SK-N-MC (cell line): ENCODE measurements at regions not wholly inside any gene's neighbourhood (a gene's known extent, or its start where the extent isn't known, plus 50 kb on each side); places are given as distances from the start of the nearest gene placed in this dataset.

Experiments used
- DNase-seq: peaks from one replicate; pipeline ENCODE4 v3.0.0-alpha.2; 2011; ENCODE audit warnings: low read depth, low spot score
- H3K27ac ChIP-seq: fragments of 200-600 bp; sonication (generic); 2 replicates; pipeline ENCODE4 v1.5.1; 2016; ENCODE audit warnings: mixed run types
- H3K36me3 ChIP-seq: fragments of 200-600 bp; sonication (generic); 2 replicates; pipeline ENCODE4 v1.6.1; 2017; ENCODE audit warnings: antibody characterized with exemption, low read length, mixed read lengths; ENCODE audit not compliant: insufficient read depth
- H3K4me3 ChIP-seq: fragments of 200-600 bp; sonication (generic); 2 replicates; pipeline ENCODE4 v1.5.1; 2016
- H3K9ac ChIP-seq: fragments of 200-600 bp; sonication (generic); 2 replicates; pipeline ENCODE4 v1.8.0; 2017; ENCODE audit warnings: mixed run types, mixed read lengths; ENCODE audit not compliant: insufficient read length
- H3K9me3 ChIP-seq: fragments of 200-600 bp; sonication (generic); 2 replicates; pipeline ENCODE4 v1.6.1; 2017; ENCODE audit warnings: low read depth, mild to moderate bottlenecking, antibody characterized with exemption, low read length, moderate library complexity, mixed read lengths
- EZH2 ChIP-seq: fragments of 200-600 bp; sonication (generic); IDR thresholded peaks from one replicate; pipeline ENCODE4 v1.6.1; 2017; ENCODE audit warnings: antibody characterized with exemption
- FOXP2 ChIP-seq: optimal IDR thresholded peaks from 2 replicates; pipeline ENCODE3; 2011; ENCODE audit warnings: mild to moderate bottlenecking, moderate library complexity; ENCODE audit not compliant: insufficient read depth; ENCODE audit errors: extremely low read length, control extremely low read depth
- POLR2AphosphoS5 ChIP-seq: IDR thresholded peaks from 2 replicates; pipeline ENCODE4 v1.6.1; 2012; ENCODE audit warnings: mild to moderate bottlenecking, low read depth, low read length, borderline replicate concordance

- no peaks in the 10 kb centered on the region for H3K9me3 ChIP-seq
- H3K9ac ChIP-seq: no peak overlapping the region
- H3K27ac ChIP-seq: no peak overlapping the region
- H3K4me3 ChIP-seq: no peak overlapping the region
- no peak for TF ChIP-seq FOXP2
- TF ChIP-seq EZH2: no peak
- no peak for TF ChIP-seq POLR2AphosphoS5
- no peaks in the 10 kb centered on the region for H3K36me3 ChIP-seq
- DNase-seq: no peak
These were observed 143.5 kb upstream of the MRPS30 start for GRCh38 chr5:44665101-44665701.

- no peak overlapping the region for H3K27ac ChIP-seq
These were observed 144.0 kb upstream of the MRPS30 start for GRCh38 chr5:44664711-44665100.

DNA sequence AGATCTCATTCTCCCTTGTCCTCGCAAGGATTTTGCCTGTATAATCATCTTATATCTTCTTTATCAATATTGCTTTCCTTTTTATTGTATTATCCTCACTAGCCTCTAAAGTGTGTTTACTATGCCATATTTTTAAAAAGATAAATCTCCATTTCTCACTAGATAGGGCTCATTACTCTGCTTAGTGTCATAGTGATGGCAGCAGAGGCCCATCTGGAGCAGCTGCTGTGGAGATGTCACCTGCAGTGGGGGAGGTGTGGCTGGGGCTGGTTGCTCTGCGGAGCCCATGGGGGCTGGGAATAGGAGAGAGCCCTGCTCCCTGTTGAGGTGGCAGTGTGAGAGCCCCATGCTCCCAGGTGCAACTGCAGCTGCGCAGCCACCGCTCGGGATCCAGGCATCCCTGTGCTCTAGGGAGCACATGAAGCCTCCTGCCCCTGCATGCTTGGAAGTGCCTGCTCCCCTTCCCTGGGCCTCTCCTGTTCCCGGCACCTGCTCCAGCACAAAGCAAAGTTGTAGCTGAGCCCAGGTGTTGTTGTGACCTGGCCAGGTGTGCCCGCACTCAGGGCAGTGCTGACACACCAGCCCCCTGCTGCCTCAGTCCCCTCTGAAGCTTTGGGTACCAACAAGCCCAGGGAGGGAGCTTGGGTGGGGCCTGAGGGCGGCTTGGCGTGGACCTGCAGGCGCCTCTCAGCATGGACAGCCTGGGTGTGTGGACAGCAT, 144.6 kb upstream of the MRPS30 start:
- Histone ChIP-seq H3K4me3 (no peak overlapping the region), H3K9me3 (no peaks in the 10 kb centered on the region), H3K9ac (no peak overlapping the region), H3K27ac (no peak overlapping the region), H3K36me3 (no peaks in the 10 kb centered on the region)
- TF ChIP-seq FOXP2: no peak
- TF ChIP-seq POLR2AphosphoS5: no peak
- TF ChIP-seq EZH2: no peak
- no peak for DNase-seq

More at GRCh38 chr5:44664711-44665100, 144.0 kb upstream of the MRPS30 start:
- no peak overlapping the region for H3K9ac ChIP-seq
- no peaks in the 10 kb centered on the region for H3K9me3 ChIP-seq
- H3K36me3 ChIP-seq: no peaks in the 10 kb centered on the region
- TF ChIP-seq FOXP2 (no peak), EZH2 (no peak), POLR2AphosphoS5 (no peak)
- DNase-seq: no peak
- no peak overlapping the region for H3K4me3 ChIP-seq

DNA sequence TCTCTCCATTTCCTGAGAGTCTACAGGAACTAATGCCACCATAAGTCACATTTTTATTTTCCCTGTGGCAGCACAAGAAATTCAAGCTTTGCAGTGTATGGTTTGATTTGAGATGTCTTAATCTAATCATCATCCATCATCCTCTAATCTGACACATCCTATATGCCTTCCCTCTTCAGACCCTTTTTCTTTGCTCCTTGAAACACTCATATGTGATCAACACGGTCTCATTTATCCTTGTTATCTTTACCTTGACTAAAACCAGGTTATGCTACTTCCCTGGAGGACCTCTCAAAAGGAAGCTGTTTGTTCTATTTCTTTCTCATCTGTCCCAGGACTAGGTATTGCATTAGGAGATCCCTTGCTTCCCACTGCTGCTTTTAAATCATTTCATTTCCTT, 146.9 kb upstream of the MRPS30 start:
- Histone ChIP-seq H3K9me3 (no peaks in the 10 kb centered on the region), H3K36me3 (no peaks in the 10 kb centered on the region), H3K4me3 (no peak overlapping the region), H3K27ac (no peak overlapping the region), H3K9ac (no peak overlapping the region)
- TF ChIP-seq EZH2 (no peak), POLR2AphosphoS5 (no peak), FOXP2 (no peak)
- DNase-seq: no peak

- TF ChIP-seq FOXP2: no peak
- H3K9me3 ChIP-seq: peaks cover 5% of the 10 kb centered on the region; the same call in 1 of the 2 replicates
- H3K36me3 ChIP-seq: no peaks in the 10 kb centered on the region
- no peak overlapping the region for H3K9ac ChIP-seq
- 0 out of 2 replicates have a peak overlapping the region, but pooled peaks have one; percentile 10 for H3K4me3 ChIP-seq
- DNase-seq: no peak
- H3K27ac ChIP-seq: no peak overlapping the region
These were observed 148.5 kb upstream of the MRPS30 start for GRCh38 chr5:44660251-44660650.

- TF ChIP-seq EZH2 (no peak), POLR2AphosphoS5 (no peak), FOXP2 (no peak)
- DNase-seq: no peak
- Histone ChIP-seq H3K4me3 (no peak overlapping the region), H3K27ac (0 out of 2 replicates have a peak overlapping the region, but pooled peaks have one; percentile 32), H3K9me3 (peaks cover 5% of the 10 kb centered on the region; the same call in 1 of the 2 replicates), H3K36me3 (no peaks in the 10 kb centered on the region), H3K9ac (no peak overlapping the region)
These were observed 149.4 kb upstream of the MRPS30 start for GRCh38 chr5:44659334-44659733.

DNA sequence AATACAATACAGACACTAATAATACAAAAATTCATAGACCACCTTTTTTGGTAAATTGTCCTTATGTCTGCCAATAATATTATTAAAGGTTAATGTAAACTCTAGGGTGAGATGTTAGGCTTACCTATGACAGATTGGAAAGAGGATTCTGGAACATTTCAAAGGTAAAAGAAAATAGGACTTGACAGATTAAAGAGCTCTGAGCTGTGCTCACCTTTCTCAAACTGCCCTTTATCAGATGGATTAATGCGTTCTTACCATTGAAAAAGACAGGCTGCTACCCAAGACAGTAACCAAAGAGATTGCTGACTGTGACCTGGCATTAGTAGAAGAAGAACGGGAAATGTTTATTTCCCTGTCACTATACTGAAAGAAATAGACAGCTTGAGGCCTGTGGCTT, 156.1 kb upstream of the MRPS30 start:
- peaks cover 5% of the 10 kb centered on the region; the same call in 1 of the 2 replicates for H3K9me3 ChIP-seq

DNA sequence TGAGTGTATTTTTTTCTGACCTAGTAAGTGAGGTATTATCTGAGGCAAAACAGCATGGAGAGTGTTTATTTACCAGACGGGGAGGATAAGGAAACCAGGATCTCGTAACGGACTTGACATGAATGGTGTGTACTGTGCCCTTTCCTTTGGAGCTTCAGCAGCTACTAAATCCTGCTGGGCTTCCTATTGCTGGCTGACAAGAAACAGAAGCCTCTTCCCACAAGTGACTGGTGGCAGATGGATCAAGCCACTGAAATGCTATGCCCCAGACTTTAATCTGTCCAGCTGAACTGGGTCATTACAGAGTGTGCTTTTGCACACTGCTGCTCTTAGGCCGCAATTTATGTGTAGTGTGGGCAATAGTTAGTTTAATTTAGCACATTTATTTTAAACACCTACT, 162.7 kb upstream of the MRPS30 start:
- H3K4me3 ChIP-seq: no peak overlapping the region
- H3K9me3 ChIP-seq: no peaks in the 10 kb centered on the region
- H3K27ac ChIP-seq: no peak overlapping the region
- TF ChIP-seq EZH2 (no peak), FOXP2 (no peak), POLR2AphosphoS5 (no peak)
- no peaks in the 10 kb centered on the region for H3K36me3 ChIP-seq
- DNase-seq: no peak
- no peak overlapping the region for H3K9ac ChIP-seq

More for the DNA sequence above, 156.1 kb upstream of the MRPS30 start:
- no peak overlapping the region for H3K4me3 ChIP-seq
- no peak for DNase-seq
- no peaks in the 10 kb centered on the region for H3K36me3 ChIP-seq
- TF ChIP-seq EZH2 (no peak), POLR2AphosphoS5 (no peak)
- H3K9ac ChIP-seq: no peak overlapping the region
- H3K27ac ChIP-seq: no peak overlapping the region
